Smooth muscle cell (in vitro differentiated cells): ENCODE measurements at regions not wholly inside any gene's neighbourhood (a gene's known extent, or its start where the extent isn't known, plus 50 kb on each side); places are given as distances from the start of the nearest gene placed in this dataset.

Experiments
- DNase-seq: peaks from one replicate; lab custom pipeline; 2025; ENCODE audit not compliant: unreplicated experiment; lab: John Stamatoyannopoulos, UW
- H2AFZ ChIP-seq: fragments of 200-600 bp; sonication (generic); 2 replicates; pipeline ENCODE4 v1.6.0; 2016; ENCODE audit warnings: antibody characterized with exemption, low read depth, mild to moderate bottlenecking
- H3F3A ChIP-seq: fragments of 200-600 bp; sonication (generic); 2 replicates; pipeline ENCODE4 v1.6.0; 2017; ENCODE audit warnings: antibody characterized with exemption, low read depth
- H3K27ac ChIP-seq: fragments of 200-600 bp; sonication (generic); 2 replicates; pipeline ENCODE4 v1.5.1; 2016; ENCODE audit warnings: low read depth, mild to moderate bottlenecking
- H3K27me3 ChIP-seq: fragments of 200-600 bp; sonication (generic); 2 replicates; pipeline ENCODE4 v1.6.1; 2016; ENCODE audit warnings: low read depth, mild to moderate bottlenecking
- H3K36me3 ChIP-seq: fragments of 200-600 bp; sonication (generic); 2 replicates; pipeline ENCODE4 v1.5.1; 2016; ENCODE audit warnings: low read depth
- H3K4me1 ChIP-seq: fragments of 200-600 bp; sonication (generic); 2 replicates; pipeline ENCODE4 v1.5.1; 2016; ENCODE audit warnings: low read depth
- H3K4me2 ChIP-seq: fragments of 200-600 bp; sonication (generic); 2 replicates; pipeline ENCODE4 v1.6.0; 2016; ENCODE audit warnings: mild to moderate bottlenecking
- H3K4me3 ChIP-seq: fragments of 200-600 bp; sonication (generic); 2 replicates; pipeline ENCODE4 v1.5.1; 2016; ENCODE audit warnings: mild to moderate bottlenecking
- H3K79me2 ChIP-seq: fragments of 200-600 bp; sonication (generic); 2 replicates; pipeline ENCODE4 v1.6.0; 2016; ENCODE audit warnings: low read depth, mild to moderate bottlenecking
- H3K9ac ChIP-seq: fragments of 200-600 bp; sonication (generic); 2 replicates; pipeline ENCODE4 v1.6.0; 2016; ENCODE audit warnings: low read depth
- H3K9me3 ChIP-seq: fragments of 200-600 bp; sonication (generic); replicated peaks from 2 replicates; pipeline ENCODE4 v1.5.1; 2016; ENCODE audit warnings: low read depth
- H4K20me1 ChIP-seq: fragments of 200-600 bp; sonication (generic); 2 replicates; pipeline ENCODE4 v1.6.0; 2016; ENCODE audit warnings: low read depth
- WGBS: methylation state at CpG from one replicate; pipeline ENCODE4 v1.1.7; 2016; ENCODE audit warnings: low lambda C conversion rate; 5-methylcytosine and 5-hydroxymethylcytosine counted together
- TF ChIP-seq, protein P1 (sequence below): fragments of 200-600 bp; sonication (generic); IDR thresholded peaks from 2 replicates; pipeline ENCODE4 v1.5.1; 2017; ENCODE audit warnings: borderline replicate concordance, mild to moderate bottlenecking, antibody characterized with exemption; ENCODE audit not compliant: insufficient read depth, poor library complexity, severe bottlenecking

DNA sequence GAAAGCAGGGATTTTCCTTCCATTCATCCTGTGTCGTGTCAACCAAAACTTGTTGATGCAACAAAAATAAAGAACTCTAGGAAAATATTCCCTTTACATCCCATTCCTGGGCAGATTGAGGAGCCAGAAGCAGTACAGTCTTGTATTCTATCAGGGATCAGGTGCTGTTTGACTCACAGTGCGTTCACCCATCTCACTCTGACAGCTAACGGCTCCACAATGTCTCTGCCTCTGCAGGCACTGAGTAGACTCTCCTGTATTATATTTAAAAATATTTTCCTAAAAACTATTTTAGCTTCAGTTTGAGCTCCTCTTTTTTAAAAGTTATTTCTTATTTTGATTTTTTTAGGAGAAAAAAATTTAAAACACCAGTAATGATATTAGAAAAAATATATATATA lies 600.6 kb upstream of the SALL3 start:
- TF ChIP-seq, protein P1, sequence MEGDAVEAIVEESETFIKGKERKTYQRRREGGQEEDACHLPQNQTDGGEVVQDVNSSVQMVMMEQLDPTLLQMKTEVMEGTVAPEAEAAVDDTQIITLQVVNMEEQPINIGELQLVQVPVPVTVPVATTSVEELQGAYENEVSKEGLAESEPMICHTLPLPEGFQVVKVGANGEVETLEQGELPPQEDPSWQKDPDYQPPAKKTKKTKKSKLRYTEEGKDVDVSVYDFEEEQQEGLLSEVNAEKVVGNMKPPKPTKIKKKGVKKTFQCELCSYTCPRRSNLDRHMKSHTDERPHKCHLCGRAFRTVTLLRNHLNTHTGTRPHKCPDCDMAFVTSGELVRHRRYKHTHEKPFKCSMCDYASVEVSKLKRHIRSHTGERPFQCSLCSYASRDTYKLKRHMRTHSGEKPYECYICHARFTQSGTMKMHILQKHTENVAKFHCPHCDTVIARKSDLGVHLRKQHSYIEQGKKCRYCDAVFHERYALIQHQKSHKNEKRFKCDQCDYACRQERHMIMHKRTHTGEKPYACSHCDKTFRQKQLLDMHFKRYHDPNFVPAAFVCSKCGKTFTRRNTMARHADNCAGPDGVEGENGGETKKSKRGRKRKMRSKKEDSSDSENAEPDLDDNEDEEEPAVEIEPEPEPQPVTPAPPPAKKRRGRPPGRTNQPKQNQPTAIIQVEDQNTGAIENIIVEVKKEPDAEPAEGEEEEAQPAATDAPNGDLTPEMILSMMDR, result no peak
- no peak overlapping the region for H3K27ac ChIP-seq
- WGBS, result 86% methylated on average over 3 of the region's 3 CpGs
- H3K4me3 ChIP-seq, result no peak overlapping the region
- no peak overlapping the region for H3K4me2 ChIP-seq
- no peaks in the 10 kb centered on the region for H3K27me3 ChIP-seq
- no peaks in the 10 kb centered on the region for H3K36me3 ChIP-seq
- DNase-seq, result no peak
- H3K4me1 ChIP-seq, result no peaks in the 10 kb centered on the region
- no peaks in the 10 kb centered on the region for H3F3A ChIP-seq
- H3K9ac ChIP-seq, result no peak overlapping the region
- no peaks in the 10 kb centered on the region for H4K20me1 ChIP-seq
- no peaks in the 10 kb centered on the region for H3K9me3 ChIP-seq
- H2AFZ ChIP-seq, result no peak overlapping the region
- H3K79me2 ChIP-seq, result no peaks in the 10 kb centered on the region

- Histone ChIP-seq H3F3A (no peaks in the 10 kb centered on the region), H2AFZ (no peak overlapping the region), H4K20me1 (no peaks in the 10 kb centered on the region), H3K9me3 (no peaks in the 10 kb centered on the region), H3K79me2 (no peaks in the 10 kb centered on the region), H3K4me1 (no peaks in the 10 kb centered on the region), H3K4me3 (no peak overlapping the region), H3K9ac (no peak overlapping the region), H3K27ac (no peak overlapping the region), H3K4me2 (no peak overlapping the region), H3K36me3 (no peaks in the 10 kb centered on the region), H3K27me3 (no peaks in the 10 kb centered on the region)
- TF ChIP-seq, protein P1, result no peak
- DNase-seq, result no peak
- 86% methylated on average over 31 of the region's 34 CpGs for WGBS
Measured at GRCh38 chr18:78390348-78390951, 589.2 kb upstream of the SALL3 start.

GRCh38 chr18:78390952-78391348 lies 588.7 kb upstream of the SALL3 start:
- Histone ChIP-seq H3K4me2 (no peak overlapping the region), H2AFZ (no peak overlapping the region), H3K27me3 (no peaks in the 10 kb centered on the region), H3K79me2 (no peaks in the 10 kb centered on the region), H3K36me3 (no peaks in the 10 kb centered on the region), H3F3A (no peaks in the 10 kb centered on the region), H3K9ac (no peak overlapping the region), H3K4me1 (no peaks in the 10 kb centered on the region), H4K20me1 (no peaks in the 10 kb centered on the region), H3K9me3 (no peaks in the 10 kb centered on the region), H3K4me3 (no peak overlapping the region), H3K27ac (no peak overlapping the region)
- no peak for DNase-seq
- TF ChIP-seq, protein P1, result no peak
- 91% methylated on average over 28 of the region's 33 CpGs for WGBS
